ENCODE measurements at regions not wholly inside any gene's neighbourhood (a gene's known extent, or its start where the extent isn't known, plus 50 kb on each side); places are given as distances from the start of the nearest gene placed in this dataset.

- CTCF ChIA-PET = no interaction called here
- H3K27ac Mint-ChIP-seq = no peak overlapping the region
These were observed 1773.8 kb downstream of the PCDH9 start for GRCh38 chr13:65456150-65456912.

DNA sequence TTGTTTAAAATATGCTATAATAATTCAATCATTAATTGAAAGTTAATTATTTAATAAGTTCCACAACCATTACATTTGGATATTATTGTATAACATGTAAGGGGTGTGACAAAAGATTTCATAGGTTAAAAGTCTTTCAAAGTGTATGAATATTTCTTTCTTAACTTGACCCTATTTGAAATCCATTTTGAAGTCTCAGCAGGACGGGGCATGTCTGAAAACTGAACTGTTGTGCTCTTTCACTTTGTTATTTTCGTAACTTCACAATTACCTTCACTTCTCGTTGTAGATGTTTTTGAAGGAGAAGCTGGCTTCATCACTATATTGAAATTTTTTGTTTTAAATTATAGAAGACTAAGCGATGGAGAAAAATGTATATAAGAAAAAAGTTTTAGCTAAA lies 1775.7 kb downstream of the PCDH9 start:
- H3K27ac Mint-ChIP-seq = no peak overlapping the region
- ChIA-PET CTCF (no interaction called here), POLR2A (no interaction called here)
- 0 out of 2 replicates have a peak, but pooled peaks cover 3% of the 10 kb centered on the region for H3K4me1 Mint-ChIP-seq
- no peak for TF ChIP-seq FOXK1 (CRISPR knock-in tag; IDR thresholded peaks at IDR 0.05)
- TF ChIP-seq MAX (CRISPR knock-in tag; IDR thresholded peaks at IDR 0.05) = no peak
- TF ChIP-seq NR3C1 (CRISPR knock-in tag; conservative IDR thresholded peaks at IDR 0.05; ENCODE audit: low read depth) = no peak
- no peak for TF ChIP-seq ELF4 (CRISPR knock-in tag; IDR thresholded peaks at IDR 0.05; ENCODE audit: low read depth)
- TF ChIP-seq, protein P1, sequence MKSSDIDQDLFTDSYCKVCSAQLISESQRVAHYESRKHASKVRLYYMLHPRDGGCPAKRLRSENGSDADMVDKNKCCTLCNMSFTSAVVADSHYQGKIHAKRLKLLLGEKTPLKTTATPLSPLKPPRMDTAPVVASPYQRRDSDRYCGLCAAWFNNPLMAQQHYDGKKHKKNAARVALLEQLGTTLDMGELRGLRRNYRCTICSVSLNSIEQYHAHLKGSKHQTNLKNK (CRISPR knock-in tag; IDR thresholded peaks at IDR 0.05) = no peak
- TF ChIP-seq NR2C2 (CRISPR knock-in tag; IDR thresholded peaks at IDR 0.05) = no peak
- H3K27me3 Mint-ChIP-seq (ENCODE audit: low read depth) = no peaks in the 10 kb centered on the region
- no peak overlapping the region for H3K4me3 Mint-ChIP-seq
- ATAC-seq (no peak), DNase-seq (ENCODE audit: low spot score) (no peak)
- no peaks in the 10 kb centered on the region for H3K36me3 Mint-ChIP-seq
- H3K9me3 Mint-ChIP-seq = peaks cover 8% of the 10 kb centered on the region

More at GRCh38 chr13:65456150-65456912, 1773.8 kb downstream of the PCDH9 start:
- Mint-ChIP-seq H3K4me1 (peaks cover 22% of the 10 kb centered on the region), H3K9me3 (peaks cover 8% of the 10 kb centered on the region), H3K27me3 (ENCODE audit: low read depth) (no peaks in the 10 kb centered on the region), H3K36me3 (no peaks in the 10 kb centered on the region), H3K4me3 (no peak overlapping the region)
- no peak for ATAC-seq
- no peak for DNase-seq (ENCODE audit: low spot score)
- TF ChIP-seq GTF2I (CRISPR knock-in tag; conservative IDR thresholded peaks at IDR 0.05) (no peak), SMAD4 (CRISPR knock-in tag; IDR thresholded peaks at IDR 0.05) (no peak), ZNF121 (CRISPR knock-in tag; IDR thresholded peaks at IDR 0.05) (no peak), STAT6 (CRISPR knock-in tag; conservative IDR thresholded peaks at IDR 0.05; ENCODE audit: low read depth) (no peak), ZNF232 (CRISPR knock-in tag; IDR thresholded peaks at IDR 0.05) (no peak), NFE2L1 (CRISPR knock-in tag; IDR thresholded peaks at IDR 0.05) (no peak), ZNF219 (CRISPR knock-in tag; IDR thresholded peaks at IDR 0.05; ENCODE audit: borderline replicate concordance) (no peak), NFYB (CRISPR knock-in tag; conservative IDR thresholded peaks at IDR 0.05; ENCODE audit: low read depth) (no peak), SOX15 (CRISPR knock-in tag; IDR thresholded peaks at IDR 0.05) (no peak)
- TF ChIP-seq, protein P2, sequence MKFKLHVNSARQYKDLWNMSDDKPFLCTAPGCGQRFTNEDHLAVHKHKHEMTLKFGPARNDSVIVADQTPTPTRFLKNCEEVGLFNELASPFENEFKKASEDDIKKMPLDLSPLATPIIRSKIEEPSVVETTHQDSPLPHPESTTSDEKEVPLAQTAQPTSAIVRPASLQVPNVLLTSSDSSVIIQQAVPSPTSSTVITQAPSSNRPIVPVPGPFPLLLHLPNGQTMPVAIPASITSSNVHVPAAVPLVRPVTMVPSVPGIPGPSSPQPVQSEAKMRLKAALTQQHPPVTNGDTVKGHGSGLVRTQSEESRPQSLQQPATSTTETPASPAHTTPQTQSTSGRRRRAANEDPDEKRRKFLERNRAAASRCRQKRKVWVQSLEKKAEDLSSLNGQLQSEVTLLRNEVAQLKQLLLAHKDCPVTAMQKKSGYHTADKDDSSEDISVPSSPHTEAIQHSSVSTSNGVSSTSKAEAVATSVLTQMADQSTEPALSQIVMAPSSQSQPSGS (CRISPR knock-in tag; IDR thresholded peaks at IDR 0.05; ENCODE audit: borderline replicate concordance, low read depth) = no peak
- POLR2A ChIA-PET = no interaction called here

- ChIA-PET CTCF (no interaction called here), POLR2A (no interaction called here)
- DNase-seq (ENCODE audit: low spot score) = no peak
- no peak overlapping the region for H3K4me3 Mint-ChIP-seq
- 0 out of 2 replicates have a peak, but pooled peaks cover 1% of the 10 kb centered on the region for H3K4me1 Mint-ChIP-seq
- peaks cover 8% of the 10 kb centered on the region for H3K9me3 Mint-ChIP-seq
- ATAC-seq = no peak
- no peak overlapping the region for H3K27ac Mint-ChIP-seq
- H3K27me3 Mint-ChIP-seq (ENCODE audit: low read depth) = no peaks in the 10 kb centered on the region
- no peaks in the 10 kb centered on the region for H3K36me3 Mint-ChIP-seq
- TF ChIP-seq JUN (CRISPR knock-in tag; IDR thresholded peaks at IDR 0.05) (no peak), ETV6 (CRISPR knock-in tag; IDR thresholded peaks at IDR 0.05) (no peak), EMX1 (CRISPR knock-in tag; IDR thresholded peaks at IDR 0.05) (no peak), ZNF425 (CRISPR knock-in tag; conservative IDR thresholded peaks at IDR 0.05) (no peak), IRF1 (CRISPR knock-in tag; IDR thresholded peaks at IDR 0.05) (no peak), NR1H2 (CRISPR knock-in tag; IDR thresholded peaks at IDR 0.05) (no peak), GTF2I (CRISPR knock-in tag; conservative IDR thresholded peaks at IDR 0.05) (no peak)
- TF ChIP-seq, protein P3, sequence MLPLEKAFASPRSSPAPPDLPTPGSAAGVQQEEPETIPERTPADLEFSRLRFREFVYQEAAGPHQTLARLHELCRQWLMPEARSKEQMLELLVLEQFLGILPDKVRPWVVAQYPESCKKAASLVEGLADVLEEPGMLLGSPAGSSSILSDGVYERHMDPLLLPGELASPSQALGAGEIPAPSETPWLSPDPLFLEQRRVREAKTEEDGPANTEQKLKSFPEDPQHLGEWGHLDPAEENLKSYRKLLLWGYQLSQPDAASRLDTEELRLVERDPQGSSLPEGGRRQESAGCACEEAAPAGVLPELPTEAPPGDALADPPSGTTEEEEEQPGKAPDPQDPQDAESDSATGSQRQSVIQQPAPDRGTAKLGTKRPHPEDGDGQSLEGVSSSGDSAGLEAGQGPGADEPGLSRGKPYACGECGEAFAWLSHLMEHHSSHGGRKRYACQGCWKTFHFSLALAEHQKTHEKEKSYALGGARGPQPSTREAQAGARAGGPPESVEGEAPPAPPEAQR (CRISPR knock-in tag; IDR thresholded peaks at IDR 0.05) = no peak
These were observed 1776.2 kb downstream of the PCDH9 start for GRCh38 chr13:65453982-65454381.
